Fibroblast of lung (primary cell): ENCODE measurements at regions not wholly inside any gene's neighbourhood (a gene's known extent, or its start where the extent isn't known, plus 50 kb on each side); places are given as distances from the start of the nearest gene placed in this dataset.
"Not testable (repeated sequence)": the region's sequence is repeated elsewhere in the genome, so short reads cannot be mapped to it uniquely, and the experiment has no call there.

Source experiments
- CTCF ChIP-seq, 2 donors: IDR thresholded peaks in 1 of 2; conservative IDR thresholded peaks in 1 of 2; 1 replicate in 1 of 2; 2 replicates in 1 of 2; pipeline ENCODE4 v1.5.1; 2011 to 2012; ENCODE audit warnings: low read length in 2 of 2, control low read depth in 1 of 2, inconsistent platforms in 1 of 2, low read depth in 1 of 2, mild to moderate bottlenecking in 1 of 2
- EZH2 ChIP-seq: IDR thresholded peaks from 2 replicates; pipeline ENCODE4 v1.5.1; 2012; ENCODE audit warnings: low read length, control low read depth, mild to moderate bottlenecking; ENCODE audit errors: missing control alignments

GRCh38 chr7:13114240-13114639, 426.8 kb downstream of the ARL4A start:
- TF ChIP-seq CTCF (conservative IDR thresholded peaks at IDR 0.05 in 1 of 2, IDR thresholded peaks at IDR 0.05 in 1 of 2; ENCODE audit: low read depth in 1 of 2, low read length in 2 of 2); EZH2: not testable (repeated sequence)
